OCI-M1 (cell line): ENCODE measurements at regions not wholly inside any gene's neighbourhood (a gene's known extent, or its start where the extent isn't known, plus 50 kb on each side); places are given as distances from the start of the nearest gene placed in this dataset.
"Not testable (repeated sequence)": the region's sequence is repeated elsewhere in the genome, so short reads cannot be mapped to it uniquely, and the experiment has no call there.

Source experiments
- DNase-seq: peaks from one replicate; lab custom pipeline; 2025; lab: John Stamatoyannopoulos, UW

- DNase-seq, result not testable (repeated sequence)
Observed at GRCh38 chr12:84382486-84382885, 530.1 kb downstream of the SLC6A15 start.

- no peak for DNase-seq
Observed at GRCh38 chr12:84376320-84376719, 536.3 kb downstream of the SLC6A15 start.

GRCh38 chr12:84375449-84376170, 537.0 kb downstream of the SLC6A15 start:
- DNase-seq, result no peak

- no peak for DNase-seq
Observed at GRCh38 chr12:84362552-84362897, 550.1 kb downstream of the SLC6A15 start.

GRCh38 chr12:84361651-84362551, 550.7 kb downstream of the SLC6A15 start:
- DNase-seq, result no peak

GRCh38 chr12:84357314-84357713, 555.3 kb downstream of the SLC6A15 start:
- no peak for DNase-seq

- DNase-seq, result no peak
Observed at GRCh38 chr12:84356224-84356623, 556.4 kb downstream of the SLC6A15 start.

- no peak for DNase-seq
Observed at GRCh38 chr12:84355561-84355960, 557.0 kb downstream of the SLC6A15 start.

GRCh38 chr12:84348582-84348981, 564.0 kb downstream of the SLC6A15 start:
- no peak for DNase-seq

GRCh38 chr12:84341467-84342193, 571.0 kb downstream of the SLC6A15 start:
- DNase-seq, result no peak

- peak; percentile 9 for DNase-seq
Observed at GRCh38 chr12:84336231-84336630, 576.4 kb downstream of the SLC6A15 start.

- no peak for DNase-seq
Observed at GRCh38 chr12:84329938-84330337, 582.7 kb downstream of the SLC6A15 start.

- DNase-seq, result no peak
Observed at GRCh38 chr12:84315926-84316325, 596.7 kb downstream of the SLC6A15 start.

GRCh38 chr12:84313323-84313675, 599.3 kb downstream of the SLC6A15 start:
- no peak for DNase-seq

GRCh38 chr12:84308211-84308610, 604.4 kb downstream of the SLC6A15 start:
- DNase-seq, result no peak

- no peak for DNase-seq
Observed at GRCh38 chr12:84305144-84305543, 607.5 kb downstream of the SLC6A15 start.

- no peak for DNase-seq
Observed at GRCh38 chr12:84294246-84294645, 618.4 kb downstream of the SLC6A15 start.

- DNase-seq, result no peak
Observed at GRCh38 chr12:84290168-84290567, 622.4 kb downstream of the SLC6A15 start.

GRCh38 chr12:84277986-84278385, 634.6 kb downstream of the SLC6A15 start:
- no peak for DNase-seq

GRCh38 chr12:84276215-84276614, 636.4 kb downstream of the SLC6A15 start:
- DNase-seq, result no peak

- no peak for DNase-seq
Observed at GRCh38 chr12:84272324-84272723, 640.3 kb downstream of the SLC6A15 start.

GRCh38 chr12:84270470-84271140, 642.0 kb downstream of the SLC6A15 start:
- no peak for DNase-seq
